Endothelial cell of umbilical vein (primary cell): ENCODE measurements at regions not wholly inside any gene's neighbourhood (a gene's known extent, or its start where the extent isn't known, plus 50 kb on each side); places are given as distances from the start of the nearest gene placed in this dataset.

Source experiments
- BruUV-seq: library from RNA; stranded (reverse); fragments of 400-500 nt; replicated peaks from 2 replicates; lab custom pipeline; 2021; lab: Mats Ljungman, UMichigan
- CTCF ChIA-PET: fragments of 300-600, 350-600 bp; sonication (Branson Sonifier 250); formaldehyde crosslinking; loops from one replicate; lab custom pipeline; 2021; ENCODE audit warnings: antibody characterized with exemption, inconsistent platforms; lab: Charles Lee
- POLR2A ChIA-PET: fragments of 300-600, 350-600 bp; sonication (Branson Sonifier 250); formaldehyde crosslinking; loops from one replicate; lab custom pipeline; 2021; ENCODE audit warnings: antibody characterized with exemption, inconsistent platforms; lab: Charles Lee
- DNase-seq: peaks from one replicate; pipeline ENCODE4 v3.0.0-alpha.2; 2011; ENCODE audit warnings: low read depth, low spot score
- FAIRE-seq: peaks from 2 replicates; lab custom pipeline; 2011; peaks lifted over from hg19 to GRCh38; lab: Jason Lieb, UNC
- H2AFZ ChIP-seq: 2 replicates; pipeline ENCODE4 v1.6.0; 2012; ENCODE audit warnings: low read depth, low read length, control low read depth, inconsistent platforms
- H3K27ac ChIP-seq: 2 replicates; pipeline ENCODE4 v1.5.1; 2011; ENCODE audit warnings: low read depth, mild to moderate bottlenecking, control low read depth, low read length, moderate library complexity; ENCODE audit not compliant: insufficient read depth
- H3K27me3 ChIP-seq, 2 experiments: 2 replicates each; pipeline versions ENCODE4 v1.6.0 to v1.6.1; 2011; ENCODE audit warnings: low read length in 2 of 2, mixed read lengths in 1 of 2; ENCODE audit not compliant: control insufficient read depth in 2 of 2, insufficient read depth in 2 of 2
- H3K36me3 ChIP-seq, 2 experiments: 2 replicates in 1 of 2; 3 replicates in 1 of 2; pipeline ENCODE4 v1.5.1; 2011; ENCODE audit warnings: low read length in 2 of 2, mild to moderate bottlenecking in 1 of 2, moderate library complexity in 1 of 2; ENCODE audit not compliant: control insufficient read depth in 2 of 2, insufficient read depth in 2 of 2; ENCODE audit errors: extremely low read depth in 1 of 2
- H3K4me1 ChIP-seq: 3 replicates; pipeline ENCODE4 v1.5.1; 2011; ENCODE audit warnings: mild to moderate bottlenecking, low read length; ENCODE audit not compliant: control insufficient read depth, insufficient read depth; ENCODE audit errors: extremely low read depth
- H3K4me2 ChIP-seq: 2 replicates; pipeline ENCODE4 v1.6.1; 2011; ENCODE audit warnings: low read length, control low read depth, mixed read lengths; ENCODE audit not compliant: insufficient read depth
- H3K4me3 ChIP-seq, 3 experiments: fragments of 200-600 bp in 1 of 3; sonication (generic), shearing (Covaris generic) in 1 of 3; replicated peaks in 1 of 3; 2 replicates each; pipeline ENCODE4 v1.5.1; 2011 to 2016; ENCODE audit warnings: control low read depth in 3 of 3, low read length in 3 of 3, mild to moderate bottlenecking in 2 of 3, inconsistent platforms in 1 of 3, low read depth in 1 of 3, moderate library complexity in 1 of 3; ENCODE audit not compliant: insufficient read depth in 1 of 3
- H3K79me2 ChIP-seq: 2 replicates; pipeline ENCODE4 v1.6.0; 2012; ENCODE audit warnings: low read length, inconsistent platforms; ENCODE audit not compliant: control insufficient read depth, insufficient read depth
- H3K9ac ChIP-seq: replicated peaks from 2 replicates; pipeline ENCODE3; 2011; ENCODE audit warnings: low read length, control low read depth; ENCODE audit not compliant: insufficient read depth; ENCODE audit errors: extremely low read depth
- H3K9me1 ChIP-seq: replicated peaks from 3 replicates; pipeline ENCODE4 v1.6.0; 2011; ENCODE audit warnings: mild to moderate bottlenecking, low read length; ENCODE audit not compliant: control insufficient read depth, insufficient read depth; ENCODE audit errors: extremely low read depth
- H3K9me3 ChIP-seq: replicated peaks from 2 replicates; pipeline ENCODE4 v1.5.1; 2012; ENCODE audit warnings: low read length, inconsistent platforms; ENCODE audit not compliant: control insufficient read depth, insufficient read depth
- H4K20me1 ChIP-seq: replicated peaks from 2 replicates; pipeline ENCODE3; 2011; ENCODE audit warnings: mild to moderate bottlenecking, low read length; ENCODE audit not compliant: control insufficient read depth, insufficient read depth; ENCODE audit errors: extremely low read depth
- EZH2 ChIP-seq: IDR thresholded peaks from 2 replicates; pipeline ENCODE4 v1.6.1; 2012; ENCODE audit warnings: borderline replicate concordance, low read depth, mild to moderate bottlenecking, moderate library complexity, low read length, inconsistent platforms; ENCODE audit not compliant: severe bottlenecking
- FOS ChIP-seq: IDR thresholded peaks from 2 replicates; pipeline ENCODE4 v1.6.1; 2011; ENCODE audit warnings: mild to moderate bottlenecking, low read length, moderate library complexity, borderline replicate concordance; ENCODE audit not compliant: insufficient read depth
- GATA2 ChIP-seq: IDR thresholded peaks from 2 replicates; pipeline ENCODE4 v1.7.0; 2011; ENCODE audit warnings: low read depth, mild to moderate bottlenecking, moderate library complexity, mixed read lengths, low read length; ENCODE audit not compliant: insufficient read length, insufficient read depth
- JUN ChIP-seq: IDR thresholded peaks from 2 replicates; pipeline ENCODE4 v1.6.1; 2011; ENCODE audit warnings: borderline replicate concordance, low read depth; ENCODE audit not compliant: insufficient read length, insufficient read depth
- MYC ChIP-seq: IDR thresholded peaks from one replicate; pipeline ENCODE4 v1.6.1; 2011; ENCODE audit warnings: mild to moderate bottlenecking, low read depth, low read length
- POLR2A ChIP-seq: IDR thresholded peaks from 2 replicates; pipeline ENCODE4 v1.6.1; 2012; ENCODE audit warnings: low read depth, mild to moderate bottlenecking, control low read depth, low read length
- POLR2AphosphoS5 ChIP-seq: IDR thresholded peaks from 2 replicates; pipeline ENCODE4 v1.6.1; 2012; ENCODE audit warnings: low read depth, mild to moderate bottlenecking, control low read depth, low read length, moderate library complexity; ENCODE audit not compliant: insufficient read depth
- dilution Hi-C: fragments of 300-500 bp; cut with MboI; formaldehyde crosslinking; loops from one replicate; pipeline ENCODE4 v1.15.0; 2019; ENCODE audit warnings: low sequenced_read_pairs; ENCODE audit not compliant: extremely low pct_ligation_motif_present
- intact Hi-C: fragments of 100-400 bp; cut with micrococcal nuclease; formaldehyde crosslinking; loops from one replicate; pipeline ENCODE4 v1.10.0; 2022
- TF ChIP-seq, protein P1 (sequence below): IDR thresholded peaks from 2 replicates; pipeline ENCODE4 v1.6.1; 2011; ENCODE audit not compliant: insufficient read depth, insufficient read length
- TF ChIP-seq, protein P2 (sequence below), 2 donors: IDR thresholded peaks; 1 replicate in 1 of 2; 2 replicates in 1 of 2; pipeline ENCODE4 v1.5.1; 2011; ENCODE audit warnings: low read length in 2 of 2, mild to moderate bottlenecking in 2 of 2, moderate library complexity in 2 of 2, control low read depth in 1 of 2, inconsistent platforms in 1 of 2, low read depth in 1 of 2; ENCODE audit not compliant: insufficient read depth in 1 of 2; ENCODE audit errors: extremely low read depth in 1 of 2

DNA sequence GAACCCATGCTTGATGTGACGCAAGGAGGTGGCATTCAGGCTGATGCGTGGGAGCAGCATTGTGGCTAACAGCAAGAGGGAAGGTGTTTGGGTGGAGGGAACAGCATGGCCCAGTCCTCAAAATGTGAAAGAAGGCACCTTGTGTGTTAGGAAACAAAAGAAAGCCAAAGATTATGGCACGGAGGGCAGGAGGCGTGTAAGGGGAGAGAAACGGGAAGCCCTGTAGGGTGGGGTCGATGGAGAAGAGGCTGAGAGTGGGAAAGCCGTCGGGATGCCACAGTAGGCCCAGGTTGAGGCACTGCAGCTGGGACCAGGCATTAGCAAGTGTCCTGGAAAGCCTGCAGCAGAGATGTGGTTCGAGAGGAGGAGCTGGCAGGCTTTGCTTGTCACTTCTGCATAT is 241.1 kb downstream of the GADD45G start:
- CTCF ChIA-PET = no interaction called here
- no TSS peak for BruUV-seq
- no peak overlapping the region for H3K4me2 ChIP-seq

More for the DNA sequence above, 241.1 kb downstream of the GADD45G start:
- H3K36me3 ChIP-seq = no peaks in the 10 kb centered on the region
- no peaks in the 10 kb centered on the region for H3K27me3 ChIP-seq
- no peak overlapping the region for H2AFZ ChIP-seq
- POLR2A ChIA-PET = no interaction called here
- no peaks in the 10 kb centered on the region for H4K20me1 ChIP-seq
- FAIRE-seq = no peak
- H3K4me3 ChIP-seq = no peak overlapping the region
- intact Hi-C loops = no loop called here
- no peaks in the 10 kb centered on the region for H3K4me1 ChIP-seq
- H3K79me2 ChIP-seq = no peaks in the 10 kb centered on the region
- no peak overlapping the region for H3K9ac ChIP-seq
- TF ChIP-seq POLR2AphosphoS5 = no peak
- TF ChIP-seq MYC = no peak
- TF ChIP-seq FOS = no peak
- TF ChIP-seq EZH2 = no peak
- TF ChIP-seq GATA2 = no peak
- TF ChIP-seq, protein P1, sequence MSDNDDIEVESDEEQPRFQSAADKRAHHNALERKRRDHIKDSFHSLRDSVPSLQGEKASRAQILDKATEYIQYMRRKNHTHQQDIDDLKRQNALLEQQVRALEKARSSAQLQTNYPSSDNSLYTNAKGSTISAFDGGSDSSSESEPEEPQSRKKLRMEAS = no peak
- no peak for TF ChIP-seq POLR2A
- TF ChIP-seq, protein P2, sequence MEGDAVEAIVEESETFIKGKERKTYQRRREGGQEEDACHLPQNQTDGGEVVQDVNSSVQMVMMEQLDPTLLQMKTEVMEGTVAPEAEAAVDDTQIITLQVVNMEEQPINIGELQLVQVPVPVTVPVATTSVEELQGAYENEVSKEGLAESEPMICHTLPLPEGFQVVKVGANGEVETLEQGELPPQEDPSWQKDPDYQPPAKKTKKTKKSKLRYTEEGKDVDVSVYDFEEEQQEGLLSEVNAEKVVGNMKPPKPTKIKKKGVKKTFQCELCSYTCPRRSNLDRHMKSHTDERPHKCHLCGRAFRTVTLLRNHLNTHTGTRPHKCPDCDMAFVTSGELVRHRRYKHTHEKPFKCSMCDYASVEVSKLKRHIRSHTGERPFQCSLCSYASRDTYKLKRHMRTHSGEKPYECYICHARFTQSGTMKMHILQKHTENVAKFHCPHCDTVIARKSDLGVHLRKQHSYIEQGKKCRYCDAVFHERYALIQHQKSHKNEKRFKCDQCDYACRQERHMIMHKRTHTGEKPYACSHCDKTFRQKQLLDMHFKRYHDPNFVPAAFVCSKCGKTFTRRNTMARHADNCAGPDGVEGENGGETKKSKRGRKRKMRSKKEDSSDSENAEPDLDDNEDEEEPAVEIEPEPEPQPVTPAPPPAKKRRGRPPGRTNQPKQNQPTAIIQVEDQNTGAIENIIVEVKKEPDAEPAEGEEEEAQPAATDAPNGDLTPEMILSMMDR (IDR thresholded peaks at IDR 0.05; ENCODE audit: extremely low read depth in 1 of 2, insufficient read depth in 1 of 2, low read depth in 1 of 2, low read length in 2 of 2) = no peak
- no peak for TF ChIP-seq JUN
- no peak for DNase-seq
- dilution Hi-C loops = no loop called here
- no peak overlapping the region for H3K27ac ChIP-seq
- no peaks in the 10 kb centered on the region for H3K9me3 ChIP-seq
- no peaks in the 10 kb centered on the region for H3K9me1 ChIP-seq
